Esophagus squamous epithelium (tissue), 4 donors: ENCODE measurements at regions not wholly inside any gene's neighbourhood (a gene's known extent, or its start where the extent isn't known, plus 50 kb on each side); places are given as distances from the start of the nearest gene placed in this dataset.

Experiments used
- POLR2A ChIP-seq, 4 donors: fragments of 450-650 bp; IDR thresholded peaks; one replicate each; pipeline ENCODE4 v1.6.1; 2017; ENCODE audit warnings: antibody characterized with exemption in 4 of 4, mild to moderate bottlenecking in 4 of 4, moderate library complexity in 3 of 4
- TF ChIP-seq, protein P1 (sequence below), 6 experiments: fragments of 450-650 bp in 4 of 6; fragments of 200-600 bp in 2 of 6; sonication (generic) in 2 of 6; IDR thresholded peaks; one replicate each; pipeline ENCODE4 v1.5.1; 2016 to 2019; ENCODE audit warnings: antibody characterized with exemption in 6 of 6, mild to moderate bottlenecking in 4 of 6, moderate library complexity in 4 of 6

GRCh38 chr6:4561773-4562400 lies 214.3 kb upstream of the CDYL start:
- TF ChIP-seq POLR2A (IDR thresholded peaks at IDR 0.05), result no peak
- TF ChIP-seq, protein P1, sequence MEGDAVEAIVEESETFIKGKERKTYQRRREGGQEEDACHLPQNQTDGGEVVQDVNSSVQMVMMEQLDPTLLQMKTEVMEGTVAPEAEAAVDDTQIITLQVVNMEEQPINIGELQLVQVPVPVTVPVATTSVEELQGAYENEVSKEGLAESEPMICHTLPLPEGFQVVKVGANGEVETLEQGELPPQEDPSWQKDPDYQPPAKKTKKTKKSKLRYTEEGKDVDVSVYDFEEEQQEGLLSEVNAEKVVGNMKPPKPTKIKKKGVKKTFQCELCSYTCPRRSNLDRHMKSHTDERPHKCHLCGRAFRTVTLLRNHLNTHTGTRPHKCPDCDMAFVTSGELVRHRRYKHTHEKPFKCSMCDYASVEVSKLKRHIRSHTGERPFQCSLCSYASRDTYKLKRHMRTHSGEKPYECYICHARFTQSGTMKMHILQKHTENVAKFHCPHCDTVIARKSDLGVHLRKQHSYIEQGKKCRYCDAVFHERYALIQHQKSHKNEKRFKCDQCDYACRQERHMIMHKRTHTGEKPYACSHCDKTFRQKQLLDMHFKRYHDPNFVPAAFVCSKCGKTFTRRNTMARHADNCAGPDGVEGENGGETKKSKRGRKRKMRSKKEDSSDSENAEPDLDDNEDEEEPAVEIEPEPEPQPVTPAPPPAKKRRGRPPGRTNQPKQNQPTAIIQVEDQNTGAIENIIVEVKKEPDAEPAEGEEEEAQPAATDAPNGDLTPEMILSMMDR (IDR thresholded peaks at IDR 0.05), result no peak
